Mesothelial cell of epicardium (in vitro differentiated cells): ENCODE measurements at regions not wholly inside any gene's neighbourhood (a gene's known extent, or its start where the extent isn't known, plus 50 kb on each side); places are given as distances from the start of the nearest gene placed in this dataset.
"Not testable (repeated sequence)": the region's sequence is repeated elsewhere in the genome, so short reads cannot be mapped to it uniquely, and the experiment has no call there.

Experiments
- DNase-seq, 2 experiments: peaks; one replicate each; pipeline ENCODE4 v3.0.0; 2021; ENCODE audit warnings: low spot score in 2 of 2; ENCODE audit not compliant: unreplicated experiment in 2 of 2
- H3K27ac Mint-ChIP-seq: 2 replicates; pipeline ENCODE4 v1.8.0; 2021; ENCODE audit warnings: mixed read lengths
- H3K27me3 Mint-ChIP-seq: 2 replicates; pipeline ENCODE4 v1.8.0; 2021; ENCODE audit warnings: low read depth, mixed read lengths
- H3K36me3 Mint-ChIP-seq: 2 replicates; pipeline ENCODE4 v1.8.0; 2021; ENCODE audit warnings: mixed read lengths
- H3K4me1 Mint-ChIP-seq: 2 replicates; pipeline ENCODE4 v1.8.0; 2021; ENCODE audit warnings: mixed read lengths
- H3K4me3 Mint-ChIP-seq: 2 replicates; pipeline ENCODE4 v1.8.0; 2021; ENCODE audit warnings: mild to moderate bottlenecking, moderate library complexity, mixed read lengths
- H3K9me3 Mint-ChIP-seq: 2 replicates; pipeline ENCODE4 v1.8.0; 2021; ENCODE audit warnings: mixed read lengths

DNA sequence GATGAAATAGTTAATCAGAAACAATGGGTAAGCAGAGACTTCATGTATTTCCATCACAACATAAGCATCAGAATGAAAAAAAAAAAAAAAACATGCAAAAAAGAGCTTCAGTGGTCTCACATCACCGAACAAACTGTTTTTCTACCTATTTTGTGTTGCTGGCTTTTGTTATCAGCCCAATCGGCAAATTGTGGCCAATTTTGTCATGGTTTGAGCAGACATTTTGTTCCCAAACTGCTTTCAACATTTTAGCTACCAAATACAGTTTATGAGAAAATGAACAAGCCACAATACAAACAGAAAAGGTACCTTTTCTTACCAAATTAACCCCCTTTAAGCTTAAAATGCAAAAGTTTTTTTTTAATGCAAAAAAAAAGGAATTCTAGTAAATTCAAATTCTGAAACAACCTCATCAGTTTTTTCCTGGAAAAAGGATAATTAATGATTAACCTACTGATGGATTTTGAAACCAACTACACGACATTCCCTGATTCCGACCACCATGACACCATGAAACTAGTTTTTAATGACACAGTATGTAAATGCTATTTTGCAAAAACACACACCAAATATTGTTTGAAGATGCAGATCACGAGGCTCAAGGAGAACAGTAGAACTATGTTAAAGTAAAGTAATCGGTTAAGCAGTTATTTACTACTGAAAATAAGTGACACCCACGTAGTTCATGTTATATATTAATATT is 316.7 kb downstream of the BCL2L11 start:
- not testable (repeated sequence) for H3K9me3 Mint-ChIP-seq, H3K27ac Mint-ChIP-seq, H3K4me3 Mint-ChIP-seq, H3K27me3 Mint-ChIP-seq, DNase-seq, H3K4me1 Mint-ChIP-seq, H3K36me3 Mint-ChIP-seq

GRCh38 chr2:111438161-111438560 is 317.4 kb downstream of the BCL2L11 start:
- H3K36me3 Mint-ChIP-seq, H3K27me3 Mint-ChIP-seq, H3K9me3 Mint-ChIP-seq, DNase-seq, H3K27ac Mint-ChIP-seq, H3K4me1 Mint-ChIP-seq, H3K4me3 Mint-ChIP-seq: not testable (repeated sequence)

- H3K27ac Mint-ChIP-seq, H3K36me3 Mint-ChIP-seq, H3K4me3 Mint-ChIP-seq, DNase-seq, H3K27me3 Mint-ChIP-seq, H3K9me3 Mint-ChIP-seq, H3K4me1 Mint-ChIP-seq: not testable (repeated sequence)
These were observed 318.5 kb downstream of the BCL2L11 start for GRCh38 chr2:111439237-111439636.

DNA sequence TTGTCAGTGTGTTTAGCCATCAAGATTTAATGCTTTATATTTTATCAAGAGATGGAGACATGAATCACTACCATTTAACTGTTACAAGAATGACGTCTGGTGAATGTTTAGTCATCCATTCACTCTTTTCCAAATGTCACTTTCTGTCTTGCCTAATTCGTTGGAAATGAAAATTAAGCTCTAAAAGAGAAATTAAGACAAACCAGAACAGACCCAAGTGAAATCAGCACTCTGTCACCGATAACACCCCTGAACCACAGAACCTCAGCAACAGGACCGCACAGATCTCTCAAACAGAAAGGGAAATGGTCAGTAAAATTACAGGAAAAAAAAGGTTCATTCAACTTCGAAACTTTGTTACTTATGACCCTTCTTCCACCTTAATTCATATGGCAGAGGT is 320.9 kb downstream of the BCL2L11 start:
- H3K4me1 Mint-ChIP-seq, H3K9me3 Mint-ChIP-seq, DNase-seq, H3K36me3 Mint-ChIP-seq, H3K27ac Mint-ChIP-seq, H3K4me3 Mint-ChIP-seq, H3K27me3 Mint-ChIP-seq: not testable (repeated sequence)

GRCh38 chr2:111442767-111443454 is 322.2 kb downstream of the BCL2L11 start:
- H3K4me1 Mint-ChIP-seq, H3K27ac Mint-ChIP-seq, DNase-seq: not testable (repeated sequence)

DNA sequence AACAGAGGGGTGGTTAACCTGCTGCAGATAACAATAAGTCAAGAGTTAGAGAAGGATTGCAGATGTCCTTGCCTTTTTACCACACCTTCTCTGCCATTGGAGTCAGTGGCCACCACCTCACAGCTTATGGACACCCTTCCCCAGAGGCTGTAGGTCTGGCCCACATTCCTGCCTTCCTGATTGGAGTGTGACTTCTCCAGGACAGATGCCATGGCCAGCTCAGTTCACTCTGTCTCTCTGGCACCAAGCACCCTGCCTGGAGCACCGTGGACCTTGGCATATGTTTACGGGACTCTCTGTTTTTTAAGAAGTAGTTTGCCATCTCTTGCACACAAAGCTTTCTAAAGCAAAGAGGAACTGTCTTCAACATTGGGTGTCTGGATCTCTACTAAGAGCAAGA is 323.8 kb downstream of the BCL2L11 start:
- not testable (repeated sequence) for H3K4me3 Mint-ChIP-seq, H3K27me3 Mint-ChIP-seq, H3K27ac Mint-ChIP-seq, DNase-seq, H3K9me3 Mint-ChIP-seq, H3K4me1 Mint-ChIP-seq, H3K36me3 Mint-ChIP-seq

More at GRCh38 chr2:111442767-111443454, 322.2 kb downstream of the BCL2L11 start:
- not testable (repeated sequence) for H3K9me3 Mint-ChIP-seq, H3K4me3 Mint-ChIP-seq, H3K27me3 Mint-ChIP-seq, H3K36me3 Mint-ChIP-seq

DNA sequence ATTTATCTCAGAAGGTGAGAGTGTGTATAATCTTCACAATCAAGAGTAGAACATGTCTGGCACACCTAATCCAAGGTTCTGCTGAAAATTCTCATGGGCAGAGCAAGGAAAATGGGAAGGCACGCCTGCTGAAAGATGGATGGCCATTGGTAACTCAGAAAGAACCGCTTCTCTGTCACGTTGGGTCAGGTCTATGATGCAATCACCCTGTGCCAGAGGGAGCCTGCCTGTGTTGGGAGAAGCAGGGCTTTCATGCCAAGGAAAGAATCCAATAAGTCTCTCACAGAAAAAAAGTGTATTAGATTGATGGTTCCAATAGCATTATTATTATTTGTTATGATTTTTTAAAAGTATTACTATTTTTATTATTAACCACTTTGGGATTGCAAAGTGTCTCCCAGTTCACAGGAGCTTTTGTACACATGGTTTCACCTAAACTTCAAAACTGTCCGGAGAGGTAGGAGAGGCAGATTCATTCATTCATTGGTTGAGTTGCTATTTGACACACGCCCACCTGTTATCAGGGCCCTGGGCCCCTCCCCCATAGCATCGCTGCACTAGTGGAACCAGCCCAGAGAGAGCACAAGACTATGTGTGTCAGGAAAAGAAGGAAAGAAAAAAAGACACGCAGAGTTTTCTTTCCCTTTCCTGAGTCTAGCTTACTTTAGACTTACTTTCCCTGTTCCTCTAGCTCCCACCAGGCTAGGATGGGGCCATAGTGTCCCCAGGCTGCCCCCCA is 324.6 kb downstream of the BCL2L11 start:
- H3K4me1 Mint-ChIP-seq, DNase-seq, H3K27me3 Mint-ChIP-seq, H3K36me3 Mint-ChIP-seq, H3K27ac Mint-ChIP-seq, H3K9me3 Mint-ChIP-seq, H3K4me3 Mint-ChIP-seq: not testable (repeated sequence)

- not testable (repeated sequence) for H3K36me3 Mint-ChIP-seq, H3K4me1 Mint-ChIP-seq, H3K27me3 Mint-ChIP-seq, H3K9me3 Mint-ChIP-seq, H3K4me3 Mint-ChIP-seq, DNase-seq, H3K27ac Mint-ChIP-seq
These were observed 325.2 kb downstream of the BCL2L11 start for GRCh38 chr2:111445941-111446340.

DNA sequence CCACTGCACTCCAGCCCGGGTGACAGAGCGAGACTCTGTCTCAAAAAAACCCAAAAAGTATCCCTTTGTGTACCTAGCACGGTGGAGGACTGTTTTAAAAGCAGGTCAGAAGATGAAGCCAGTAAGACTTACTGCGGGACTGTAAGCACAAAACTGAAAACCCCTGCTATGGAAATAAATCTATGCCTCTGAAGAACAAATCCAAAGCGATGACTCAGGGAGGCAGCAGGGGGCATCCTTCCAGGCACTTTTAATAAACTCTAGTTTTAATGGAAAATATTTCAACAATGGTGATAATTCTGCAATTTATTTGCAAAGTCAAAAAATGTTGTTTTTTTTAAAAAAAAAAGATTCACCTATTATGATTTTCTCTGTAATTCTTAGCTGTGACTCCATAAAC is 326.8 kb downstream of the BCL2L11 start:
- not testable (repeated sequence) for H3K36me3 Mint-ChIP-seq, H3K27ac Mint-ChIP-seq, H3K27me3 Mint-ChIP-seq, DNase-seq, H3K4me1 Mint-ChIP-seq, H3K4me3 Mint-ChIP-seq, H3K9me3 Mint-ChIP-seq

GRCh38 chr2:111448796-111449195 is 328.1 kb downstream of the BCL2L11 start:
- H3K4me3 Mint-ChIP-seq, H3K27ac Mint-ChIP-seq, DNase-seq, H3K9me3 Mint-ChIP-seq, H3K27me3 Mint-ChIP-seq, H3K36me3 Mint-ChIP-seq, H3K4me1 Mint-ChIP-seq: not testable (repeated sequence)

- not testable (repeated sequence) for DNase-seq, H3K27ac Mint-ChIP-seq, H3K4me3 Mint-ChIP-seq, H3K27me3 Mint-ChIP-seq, H3K36me3 Mint-ChIP-seq, H3K9me3 Mint-ChIP-seq
- H3K4me1 Mint-ChIP-seq = peaks cover 12% of the 10 kb centered on the region
These were observed 329.8 kb downstream of the BCL2L11 start for GRCh38 chr2:111450526-111450925.

DNA sequence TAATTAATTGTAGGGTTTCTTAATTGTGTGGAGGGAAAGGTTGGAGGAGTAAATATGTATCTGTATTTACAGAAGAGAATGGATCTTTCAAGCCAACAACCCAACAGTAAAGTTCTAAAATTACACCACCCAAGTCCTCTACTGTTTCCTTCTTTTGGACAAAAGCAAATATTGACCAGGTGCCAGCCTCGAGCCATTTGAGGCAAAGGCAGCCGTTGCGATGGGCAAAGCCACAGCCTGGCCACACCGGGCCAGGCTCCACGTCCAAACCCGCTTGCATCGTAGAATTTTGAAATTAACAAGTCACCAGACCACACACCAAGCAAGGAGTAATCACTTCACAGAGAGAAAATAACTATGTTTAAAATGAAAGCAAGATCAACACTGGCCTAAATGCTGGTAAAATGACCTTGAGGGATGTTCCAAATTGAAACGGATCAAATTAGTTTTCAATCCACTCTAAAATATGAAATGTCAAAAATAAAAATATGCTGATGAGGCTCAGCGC is 331.0 kb downstream of the BCL2L11 start:
- not testable (repeated sequence) for H3K27ac Mint-ChIP-seq, H3K36me3 Mint-ChIP-seq, H3K4me3 Mint-ChIP-seq, H3K9me3 Mint-ChIP-seq, H3K27me3 Mint-ChIP-seq, DNase-seq
- peaks cover 15% of the 10 kb centered on the region for H3K4me1 Mint-ChIP-seq

DNA sequence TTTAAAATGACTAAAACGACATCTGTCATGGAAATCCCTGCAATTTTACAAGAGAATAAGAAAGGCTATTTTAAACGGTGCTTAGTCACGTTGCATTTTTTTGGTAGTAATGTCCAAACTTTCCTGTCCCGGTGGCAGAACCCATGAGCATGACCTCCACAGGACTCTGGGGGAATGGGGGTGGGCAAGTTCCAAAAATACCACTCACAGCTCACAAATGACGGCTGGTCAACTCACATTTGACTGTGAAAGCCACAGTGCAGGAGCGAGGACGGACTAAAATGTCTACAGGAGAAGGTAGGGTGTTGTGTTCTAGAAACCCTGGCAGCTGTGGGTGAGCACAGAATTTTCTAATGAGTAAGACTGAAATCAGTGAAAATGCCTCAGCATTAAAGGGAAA is 331.5 kb downstream of the BCL2L11 start:
- not testable (repeated sequence) for H3K27ac Mint-ChIP-seq, H3K27me3 Mint-ChIP-seq, H3K4me3 Mint-ChIP-seq, H3K9me3 Mint-ChIP-seq, H3K36me3 Mint-ChIP-seq, DNase-seq
- peaks cover 15% of the 10 kb centered on the region for H3K4me1 Mint-ChIP-seq

DNA sequence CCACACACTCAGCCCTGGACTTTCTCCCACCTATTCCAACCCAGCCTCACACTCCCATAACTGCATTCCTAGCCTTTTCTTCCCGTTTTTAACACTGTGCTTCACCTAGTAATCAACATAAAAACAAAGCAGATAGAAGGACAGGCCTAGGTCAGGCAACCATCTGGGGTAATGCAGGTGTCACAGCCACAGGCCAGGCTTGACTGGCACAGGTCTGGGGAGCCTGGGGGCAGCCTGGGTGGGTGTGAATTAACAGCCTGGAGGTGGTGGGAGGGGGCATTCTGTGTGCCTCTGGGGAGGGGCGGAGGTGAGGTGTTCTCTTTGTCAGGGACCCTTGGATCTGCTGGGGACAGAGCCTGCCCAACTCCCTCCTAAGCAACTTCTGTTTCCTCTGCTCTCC is 332.6 kb downstream of the BCL2L11 start:
- H3K27me3 Mint-ChIP-seq, H3K36me3 Mint-ChIP-seq, H3K4me3 Mint-ChIP-seq, DNase-seq, H3K27ac Mint-ChIP-seq, H3K9me3 Mint-ChIP-seq: not testable (repeated sequence)
- peaks cover 15% of the 10 kb centered on the region for H3K4me1 Mint-ChIP-seq
